ENCODE measurements at regions not wholly inside any gene's neighbourhood (a gene's known extent, or its start where the extent isn't known, plus 50 kb on each side); places are given as distances from the start of the nearest gene placed in this dataset.
A peak's percentile ranks its signal among the peaks of the same experiment; 100 is the strongest.

- DNase-seq (peak in 2 of 3 donors; percentile 44 to 46), ATAC-seq (ENCODE audit: insufficient read depth, low FRiP score) (no peak)
- TF ChIP-seq CTCF (IDR thresholded peaks at IDR 0.05; ENCODE audit: control extremely low read depth, extremely low read depth) = no peak
- Histone ChIP-seq H3K4me1 (ENCODE audit: control insufficient read depth in 5 of 5, insufficient read depth in 5 of 5, low read length in 5 of 5) (peaks cover 0 to 7% (median 0%) of the 10 kb centered on the region in 5 donors), H3K36me3 (ENCODE audit: control insufficient read depth in 4 of 4, insufficient read depth in 4 of 4, low read length in 4 of 4) (no peaks in the 10 kb centered on the region), H3K27ac (ENCODE audit: low read depth in 1 of 2, low read length in 1 of 2) (no peak overlapping the region), H3K9me3 (ENCODE audit: control insufficient read depth in 4 of 4, insufficient read depth in 3 of 4, low read length in 3 of 4) (peaks cover 0 to 3% (median 2%) of the 10 kb centered on the region in 4 donors), H3K27me3 (ENCODE audit: control insufficient read depth in 3 of 3, insufficient read depth in 3 of 3, low read length in 2 of 3) (no peaks in the 10 kb centered on the region), H3K9ac (ENCODE audit: insufficient read depth in 1 of 2, low read length in 2 of 2) (no peak overlapping the region), H3K4me3 (no peak overlapping the region)
- 45 to 66% methylated on average over 1 of the region's 1 CpG for WGBS, 2 donors
These were observed 128.3 kb upstream of the KCNE2 start for GRCh38 chr21:34235514-34235913.

- DNase-seq (no peak), ATAC-seq (ENCODE audit: insufficient read depth, low FRiP score) (no peak)
- peaks cover 0 to 5% (median 3%) of the 10 kb centered on the region in 4 donors for H3K9me3 ChIP-seq (ENCODE audit: control insufficient read depth in 4 of 4, insufficient read depth in 3 of 4, low read length in 3 of 4)
- H3K4me1 ChIP-seq (ENCODE audit: control insufficient read depth in 5 of 5, insufficient read depth in 5 of 5, low read length in 5 of 5) = no peaks in the 10 kb centered on the region
- no peaks in the 10 kb centered on the region for H3K36me3 ChIP-seq (ENCODE audit: control insufficient read depth in 4 of 4, insufficient read depth in 4 of 4, low read length in 4 of 4)
- H3K9ac ChIP-seq (ENCODE audit: insufficient read depth in 1 of 2, low read length in 2 of 2) = no peak overlapping the region
- H3K4me3 ChIP-seq = no peak overlapping the region
- WGBS, 2 donors = 82 to 96% methylated on average over 2 of the region's 2 CpGs
- no peak for TF ChIP-seq CTCF (IDR thresholded peaks at IDR 0.05; ENCODE audit: control extremely low read depth, extremely low read depth)
- H3K27ac ChIP-seq (ENCODE audit: low read depth in 1 of 2, low read length in 1 of 2) = no peak overlapping the region
- no peaks in the 10 kb centered on the region for H3K27me3 ChIP-seq (ENCODE audit: control insufficient read depth in 3 of 3, insufficient read depth in 3 of 3, low read length in 2 of 3)
These were observed 120.8 kb upstream of the KCNE2 start for GRCh38 chr21:34242973-34243372.

- Histone ChIP-seq H3K27me3 (ENCODE audit: control insufficient read depth in 3 of 3, insufficient read depth in 3 of 3, low read length in 2 of 3) (no peaks in the 10 kb centered on the region), H3K36me3 (ENCODE audit: control insufficient read depth in 4 of 4, insufficient read depth in 4 of 4, low read length in 4 of 4) (no peaks in the 10 kb centered on the region), H3K9ac (ENCODE audit: insufficient read depth in 1 of 2, low read length in 2 of 2) (no peak overlapping the region), H3K9me3 (ENCODE audit: control insufficient read depth in 4 of 4, insufficient read depth in 3 of 4, low read length in 3 of 4) (peaks cover 0 to 10% (median 3%) of the 10 kb centered on the region in 4 donors), H3K27ac (ENCODE audit: low read depth in 1 of 2, low read length in 1 of 2) (no peak overlapping the region), H3K4me3 (no peak overlapping the region), H3K4me1 (ENCODE audit: control insufficient read depth in 5 of 5, insufficient read depth in 5 of 5, low read length in 5 of 5) (no peaks in the 10 kb centered on the region)
- no peak for TF ChIP-seq CTCF (IDR thresholded peaks at IDR 0.05; ENCODE audit: control extremely low read depth, extremely low read depth)
- 85 to 86% methylated on average over 1 of the region's 1 CpG for WGBS, 2 donors
- ATAC-seq (ENCODE audit: insufficient read depth, low FRiP score) = no peak
- DNase-seq = no peak
These were observed 120.2 kb upstream of the KCNE2 start for GRCh38 chr21:34243562-34243961.

- Histone ChIP-seq H3K9me3 (ENCODE audit: control insufficient read depth in 4 of 4, insufficient read depth in 3 of 4, low read length in 3 of 4) (peaks cover 0 to 15% (median 8%) of the 10 kb centered on the region in 4 donors), H3K27ac (ENCODE audit: low read depth in 1 of 2, low read length in 1 of 2) (no peak overlapping the region), H3K4me3 (no peak overlapping the region), H3K4me1 (ENCODE audit: control insufficient read depth in 5 of 5, insufficient read depth in 5 of 5, low read length in 5 of 5) (peaks cover 0 to 5% (median 0%) of the 10 kb centered on the region in 5 donors), H3K36me3 (ENCODE audit: control insufficient read depth in 4 of 4, insufficient read depth in 4 of 4, low read length in 4 of 4) (no peaks in the 10 kb centered on the region), H3K9ac (ENCODE audit: insufficient read depth in 1 of 2, low read length in 2 of 2) (no peak overlapping the region), H3K27me3 (ENCODE audit: control insufficient read depth in 3 of 3, insufficient read depth in 3 of 3, low read length in 2 of 3) (no peaks in the 10 kb centered on the region)
- no peak for TF ChIP-seq CTCF (IDR thresholded peaks at IDR 0.05; ENCODE audit: control extremely low read depth, extremely low read depth)
- 81 to 88% methylated on average over 2 of the region's 2 CpGs for WGBS, 2 donors
- no peak for ATAC-seq (ENCODE audit: insufficient read depth, low FRiP score)
- peak in 1 of 3 donors; percentile 23 for DNase-seq
These were observed 111.1 kb upstream of the KCNE2 start for GRCh38 chr21:34252751-34253150.
